ENCODE measurements at regions not wholly inside any gene's neighbourhood (a gene's known extent, or its start where the extent isn't known, plus 50 kb on each side); places are given as distances from the start of the nearest gene placed in this dataset.

DNA sequence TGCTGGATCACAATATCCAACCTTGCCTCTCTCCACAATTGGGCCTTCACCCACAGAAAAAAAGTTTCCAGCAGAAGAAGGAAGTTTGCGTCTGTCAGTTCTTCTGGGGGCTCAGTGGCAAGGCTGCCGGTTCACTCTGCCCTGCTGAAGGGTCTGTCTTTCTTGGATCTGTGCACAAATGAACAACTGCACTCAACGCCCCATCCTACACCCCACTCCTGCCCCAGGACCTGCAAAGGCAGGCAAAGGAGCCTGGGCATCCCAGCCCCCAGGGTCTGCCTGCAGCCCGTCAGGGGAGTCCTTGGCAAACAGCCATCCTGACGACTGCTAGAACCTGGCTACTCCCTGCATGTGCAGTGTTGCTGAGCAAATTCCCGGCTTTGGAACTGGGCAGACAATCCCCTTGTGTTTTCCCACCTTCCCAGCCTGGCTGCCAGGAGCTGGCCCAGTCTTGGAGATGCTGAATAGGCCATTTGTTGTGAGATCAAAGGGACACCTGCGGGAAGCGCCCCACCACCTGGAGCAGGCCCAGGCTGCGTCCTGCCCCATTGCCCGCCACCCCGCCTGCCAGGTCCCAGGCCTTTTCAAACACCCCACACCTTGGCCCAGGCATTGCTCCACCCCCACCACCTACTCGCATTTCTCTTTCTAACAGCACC, 311.9 kb downstream of the BCL11B start:
- H3K36me3 ChIP-seq (ENCODE audit: control insufficient read depth, insufficient read depth, low read length) = no peaks in the 10 kb centered on the region
- H3K4me3 ChIP-seq (ENCODE audit: low read depth, low read length) = no peak overlapping the region
- H2AFZ ChIP-seq = no peak overlapping the region
- H3K9ac ChIP-seq = no peak overlapping the region
- no peaks in the 10 kb centered on the region for H3K4me1 ChIP-seq
- no peaks in the 10 kb centered on the region for H3K27me3 ChIP-seq (ENCODE audit: control insufficient read depth, insufficient read depth, low read length)
- no peak overlapping the region for H3K4me2 ChIP-seq (ENCODE audit: low read length)
- H3K9me3 ChIP-seq (ENCODE audit: control insufficient read depth, low read length) = no peaks in the 10 kb centered on the region
- no peaks in the 10 kb centered on the region for H3K79me2 ChIP-seq
- no peak for TF ChIP-seq CTCF (IDR thresholded peaks at IDR 0.05)
- no peak overlapping the region for H3K27ac ChIP-seq

DNA sequence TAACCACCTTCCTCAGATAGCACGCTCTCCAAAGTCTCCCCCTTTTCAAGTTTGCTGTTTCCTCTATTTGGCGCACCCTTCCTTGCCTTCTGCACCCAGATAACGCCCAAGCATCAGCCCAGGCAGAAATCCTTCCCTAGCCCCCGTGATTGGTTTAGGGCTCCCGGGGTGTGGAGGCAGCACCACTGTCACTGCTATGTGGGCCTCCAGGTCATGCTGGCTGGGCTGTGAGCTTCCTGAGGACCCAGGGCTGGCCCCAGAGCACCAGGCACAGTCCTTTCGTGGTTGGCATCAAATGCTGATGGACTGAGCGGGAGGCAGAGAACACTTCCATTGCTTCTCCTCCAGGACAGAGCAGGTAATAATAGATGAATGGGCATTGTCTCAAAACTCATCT, 311.4 kb downstream of the BCL11B start:
- Histone ChIP-seq H3K27ac (no peak overlapping the region), H3K4me2 (ENCODE audit: low read length) (no peak overlapping the region), H3K79me2 (no peaks in the 10 kb centered on the region), H3K9ac (no peak overlapping the region), H3K27me3 (ENCODE audit: control insufficient read depth, insufficient read depth, low read length) (no peaks in the 10 kb centered on the region), H3K36me3 (ENCODE audit: control insufficient read depth, insufficient read depth, low read length) (no peaks in the 10 kb centered on the region), H3K4me1 (no peaks in the 10 kb centered on the region), H2AFZ (no peak overlapping the region), H3K4me3 (ENCODE audit: low read depth, low read length) (no peak overlapping the region), H3K9me3 (ENCODE audit: control insufficient read depth, low read length) (no peaks in the 10 kb centered on the region)
- no peak for TF ChIP-seq CTCF (IDR thresholded peaks at IDR 0.05)

- Histone ChIP-seq H3K9ac (no peak overlapping the region), H3K9me3 (ENCODE audit: control insufficient read depth, low read length) (no peaks in the 10 kb centered on the region), H3K4me3 (ENCODE audit: low read depth, low read length) (no peak overlapping the region), H2AFZ (no peak overlapping the region), H3K36me3 (ENCODE audit: control insufficient read depth, insufficient read depth, low read length) (no peaks in the 10 kb centered on the region), H3K79me2 (no peaks in the 10 kb centered on the region), H3K4me2 (ENCODE audit: low read length) (no peak overlapping the region), H3K27ac (no peak overlapping the region), H3K4me1 (no peaks in the 10 kb centered on the region), H3K27me3 (ENCODE audit: control insufficient read depth, insufficient read depth, low read length) (no peaks in the 10 kb centered on the region)
- TF ChIP-seq CTCF (IDR thresholded peaks at IDR 0.05) = no peak
These were observed 310.8 kb downstream of the BCL11B start for GRCh38 chr14:98961191-98961590.

GRCh38 chr14:98962118-98962517, 309.9 kb downstream of the BCL11B start:
- Histone ChIP-seq H3K9me3 (ENCODE audit: control insufficient read depth, low read length) (no peaks in the 10 kb centered on the region), H3K9ac (no peak overlapping the region), H3K36me3 (ENCODE audit: control insufficient read depth, insufficient read depth, low read length) (no peaks in the 10 kb centered on the region), H3K4me3 (ENCODE audit: low read depth, low read length) (no peak overlapping the region), H3K27me3 (ENCODE audit: control insufficient read depth, insufficient read depth, low read length) (no peaks in the 10 kb centered on the region), H3K27ac (no peak overlapping the region), H2AFZ (no peak overlapping the region), H3K4me1 (no peaks in the 10 kb centered on the region), H3K4me2 (ENCODE audit: low read length) (no peak overlapping the region), H3K79me2 (no peaks in the 10 kb centered on the region)
- TF ChIP-seq CTCF (IDR thresholded peaks at IDR 0.05) = no peak

- H3K9me3 ChIP-seq (ENCODE audit: control insufficient read depth, low read length) = no peaks in the 10 kb centered on the region
- no peak overlapping the region for H3K4me3 ChIP-seq (ENCODE audit: low read depth, low read length)
- TF ChIP-seq CTCF (IDR thresholded peaks at IDR 0.05) = no peak
- H3K36me3 ChIP-seq (ENCODE audit: control insufficient read depth, insufficient read depth, low read length) = no peaks in the 10 kb centered on the region
- no peak overlapping the region for H3K4me2 ChIP-seq (ENCODE audit: low read length)
- no peak overlapping the region for H3K9ac ChIP-seq
- H3K27me3 ChIP-seq (ENCODE audit: control insufficient read depth, insufficient read depth, low read length) = no peaks in the 10 kb centered on the region
- H3K4me1 ChIP-seq = no peaks in the 10 kb centered on the region
- no peaks in the 10 kb centered on the region for H3K79me2 ChIP-seq
- no peak overlapping the region for H3K27ac ChIP-seq
- no peak overlapping the region for H2AFZ ChIP-seq
These were observed 308.4 kb downstream of the BCL11B start for GRCh38 chr14:98963610-98964009.
